IMR-90 (cell line): ENCODE measurements at regions not wholly inside any gene's neighbourhood (a gene's known extent, or its start where the extent isn't known, plus 50 kb on each side); places are given as distances from the start of the nearest gene placed in this dataset.

Experiments
- CHD1 ChIP-seq: IDR thresholded peaks from 2 replicates; pipeline ENCODE4 v1.6.1; 2012; ENCODE audit warnings: low read depth, low read length, improper control_type of control experiment
- TF ChIP-seq, protein P1 (sequence below): fragments of 150-350 bp; IDR thresholded peaks from 2 replicates; pipeline ENCODE4 v1.6.1; 2017; ENCODE audit warnings: mild to moderate bottlenecking, antibody characterized with exemption, low read length, low read depth

DNA sequence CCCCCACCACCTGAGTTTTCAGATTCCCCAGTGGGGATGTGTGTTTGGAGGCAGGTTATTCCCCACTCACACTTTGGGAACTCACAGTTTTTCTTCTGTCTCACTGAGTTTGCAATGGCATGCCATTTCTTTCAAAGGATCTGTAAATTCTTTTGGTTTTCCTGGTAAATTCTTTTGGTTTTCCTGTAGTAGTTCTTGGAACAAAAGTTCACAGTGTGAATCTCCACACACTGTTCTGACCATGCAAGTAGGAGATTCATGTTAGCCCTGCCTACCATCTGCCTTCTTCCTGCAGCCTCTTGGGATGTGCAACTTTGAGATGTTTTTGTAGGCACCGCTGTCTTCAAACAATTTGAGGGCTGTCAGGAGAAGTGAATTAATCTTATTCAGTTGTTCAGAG is 165.6 kb upstream of the OGFRL1 start:
- TF ChIP-seq, protein P1, sequence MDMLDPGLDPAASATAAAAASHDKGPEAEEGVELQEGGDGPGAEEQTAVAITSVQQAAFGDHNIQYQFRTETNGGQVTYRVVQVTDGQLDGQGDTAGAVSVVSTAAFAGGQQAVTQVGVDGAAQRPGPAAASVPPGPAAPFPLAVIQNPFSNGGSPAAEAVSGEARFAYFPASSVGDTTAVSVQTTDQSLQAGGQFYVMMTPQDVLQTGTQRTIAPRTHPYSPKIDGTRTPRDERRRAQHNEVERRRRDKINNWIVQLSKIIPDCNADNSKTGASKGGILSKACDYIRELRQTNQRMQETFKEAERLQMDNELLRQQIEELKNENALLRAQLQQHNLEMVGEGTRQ: no peak
- no peak for TF ChIP-seq CHD1
